ENCODE measurements at regions not wholly inside any gene's neighbourhood (a gene's known extent, or its start where the extent isn't known, plus 50 kb on each side); places are given as distances from the start of the nearest gene placed in this dataset.

- no peak for TF ChIP-seq CTCF (IDR thresholded peaks at IDR 0.05)
- TF ChIP-seq POLR2A (IDR thresholded peaks at IDR 0.05): no peak
Measured at GRCh38 chr15:95726891-95727290, 603.6 kb upstream of the NR2F2 start.

All from uterus (tissue), 2 donors.